Endothelial cell (in vitro differentiated cells): ENCODE measurements at regions not wholly inside any gene's neighbourhood (a gene's known extent, or its start where the extent isn't known, plus 50 kb on each side); places are given as distances from the start of the nearest gene placed in this dataset.

Experiments
- DNase-seq: peaks from one replicate; pipeline ENCODE4 v3.0.0; 2021; ENCODE audit warnings: low spot score
- H3K27ac Mint-ChIP-seq: one replicate; pipeline ENCODE4 v1.8.0; 2021; ENCODE audit warnings: mixed read lengths, inconsistent platforms; ENCODE audit not compliant: unreplicated experiment
- H3K27me3 Mint-ChIP-seq: one replicate; pipeline ENCODE4 v1.8.0; 2021; ENCODE audit warnings: mild to moderate bottlenecking, moderate library complexity, mixed read lengths, inconsistent platforms; ENCODE audit not compliant: unreplicated experiment
- H3K36me3 Mint-ChIP-seq: one replicate; pipeline ENCODE4 v1.8.0; 2021; ENCODE audit warnings: mild to moderate bottlenecking, low read depth, mixed read lengths, inconsistent platforms; ENCODE audit not compliant: unreplicated experiment
- H3K4me1 Mint-ChIP-seq: one replicate; pipeline ENCODE4 v1.8.0; 2021; ENCODE audit warnings: mild to moderate bottlenecking, mixed read lengths, inconsistent platforms; ENCODE audit not compliant: unreplicated experiment
- H3K4me3 Mint-ChIP-seq: one replicate; pipeline ENCODE4 v1.8.0; 2021; ENCODE audit warnings: mild to moderate bottlenecking, mixed read lengths, inconsistent platforms; ENCODE audit not compliant: unreplicated experiment
- H3K9me3 Mint-ChIP-seq: one replicate; pipeline ENCODE4 v1.8.0; 2021; ENCODE audit warnings: mixed read lengths, inconsistent platforms; ENCODE audit not compliant: unreplicated experiment
- CTCF ChIP-seq: fragments of 200-600 bp; sonication (generic); IDR thresholded peaks from one replicate; pipeline ENCODE4 v1.5.0; 2021; ENCODE audit warnings: antibody characterized with exemption; ENCODE audit not compliant: unreplicated experiment

GRCh38 chr6:98200084-98200483 lies 634.3 kb upstream of the POU3F2 start:
- Mint-ChIP-seq H3K9me3 (no peaks in the 10 kb centered on the region), H3K4me3 (no peak overlapping the region), H3K27me3 (no peaks in the 10 kb centered on the region), H3K36me3 (no peaks in the 10 kb centered on the region), H3K27ac (no peak overlapping the region), H3K4me1 (no peaks in the 10 kb centered on the region)
- no peak for DNase-seq
- TF ChIP-seq CTCF: no peak

- Mint-ChIP-seq H3K27ac (no peak overlapping the region), H3K4me1 (no peaks in the 10 kb centered on the region), H3K27me3 (no peaks in the 10 kb centered on the region), H3K4me3 (no peak overlapping the region), H3K36me3 (no peaks in the 10 kb centered on the region), H3K9me3 (no peaks in the 10 kb centered on the region)
- TF ChIP-seq CTCF: no peak
- peak; percentile 12 for DNase-seq
Measured at GRCh38 chr6:98203170-98203806, 631.1 kb upstream of the POU3F2 start.

DNA sequence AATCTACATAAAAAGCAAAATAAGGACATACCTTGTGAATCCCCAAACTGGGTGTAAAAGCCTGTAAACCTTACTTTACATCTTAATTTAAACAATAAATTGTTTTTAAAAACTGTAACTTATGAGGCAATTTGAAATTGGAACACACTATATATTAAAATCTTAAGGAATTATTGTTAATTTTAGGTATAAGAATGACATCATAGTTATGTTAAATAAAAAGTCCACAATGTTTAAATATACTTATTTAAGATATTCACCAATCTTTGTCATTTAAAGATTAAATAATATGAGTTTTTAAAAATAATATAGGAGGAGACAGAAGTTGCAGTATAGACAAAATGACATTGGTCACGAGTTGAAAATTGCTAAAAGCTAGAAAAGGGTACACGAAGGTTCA lies 621.9 kb upstream of the POU3F2 start:
- no peak for DNase-seq
- no peak for TF ChIP-seq CTCF
- Mint-ChIP-seq H3K4me3 (no peak overlapping the region), H3K9me3 (no peaks in the 10 kb centered on the region), H3K4me1 (no peaks in the 10 kb centered on the region), H3K27me3 (no peaks in the 10 kb centered on the region), H3K36me3 (no peaks in the 10 kb centered on the region), H3K27ac (no peak overlapping the region)

DNA sequence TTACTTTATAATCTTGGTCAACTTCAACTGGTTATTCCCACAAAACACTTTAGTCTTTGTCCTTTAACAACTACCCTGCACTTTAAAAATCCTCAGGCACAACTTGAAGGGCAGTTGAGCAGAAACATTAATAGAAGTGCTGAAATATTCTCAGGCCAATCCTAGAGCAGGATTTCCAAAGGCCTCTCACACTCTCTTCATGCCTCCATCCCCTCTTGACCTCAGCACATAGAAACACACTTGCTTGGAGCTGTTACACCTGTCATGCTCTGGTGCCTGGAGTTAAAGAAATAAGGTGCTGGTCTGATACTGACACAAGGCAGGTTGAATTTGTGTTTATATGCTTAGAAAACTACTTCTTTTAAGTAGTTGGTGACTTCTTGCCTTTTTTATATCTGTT lies 618.8 kb upstream of the POU3F2 start:
- Mint-ChIP-seq H3K36me3 (no peaks in the 10 kb centered on the region), H3K9me3 (no peaks in the 10 kb centered on the region), H3K27me3 (no peaks in the 10 kb centered on the region), H3K27ac (no peak overlapping the region), H3K4me3 (no peak overlapping the region), H3K4me1 (no peaks in the 10 kb centered on the region)
- DNase-seq: no peak
- no peak for TF ChIP-seq CTCF

DNA sequence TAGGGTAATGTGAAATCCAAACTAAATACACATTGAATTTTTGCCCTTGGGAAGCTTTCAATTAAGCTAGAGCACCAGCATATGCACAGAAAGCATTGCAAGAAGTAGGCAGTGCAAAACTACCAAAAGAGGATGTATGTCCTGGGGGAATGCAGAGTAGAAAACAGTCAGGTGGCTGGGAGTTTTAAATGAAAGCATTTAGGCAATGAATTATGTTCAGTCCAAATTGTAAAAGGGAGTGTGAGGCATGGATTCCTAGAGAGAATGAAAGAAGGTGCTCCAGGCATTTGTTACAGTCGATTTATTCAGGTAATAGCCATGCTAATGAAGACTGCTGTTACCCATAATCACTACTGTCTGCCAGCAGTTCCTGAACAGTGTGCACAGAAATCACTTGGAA lies 604.1 kb upstream of the POU3F2 start:
- Mint-ChIP-seq H3K4me3 (no peak overlapping the region), H3K9me3 (peaks cover 6% of the 10 kb centered on the region), H3K4me1 (peaks cover 8% of the 10 kb centered on the region), H3K27ac (no peak overlapping the region), H3K27me3 (no peaks in the 10 kb centered on the region), H3K36me3 (no peaks in the 10 kb centered on the region)
- DNase-seq: no peak
- TF ChIP-seq CTCF: no peak
